GM21786 (cell line): ENCODE measurements at regions not wholly inside any gene's neighbourhood (a gene's known extent, or its start where the extent isn't known, plus 50 kb on each side); places are given as distances from the start of the nearest gene placed in this dataset.

Source experiments
- ATAC-seq: cut with Tn5 transposase; IDR thresholded peaks from one replicate; pipeline ENCODE4 v1.9.1; 2021; ENCODE audit not compliant: unreplicated experiment

- no peak for ATAC-seq
Measured at GRCh38 chr6:114467931-114468330, 125.1 kb upstream of the HS3ST5 start.

GRCh38 chr6:114465511-114465910 is 122.7 kb upstream of the HS3ST5 start:
- no peak for ATAC-seq

- ATAC-seq = no peak
Measured at GRCh38 chr6:114453737-114454276, 111.0 kb upstream of the HS3ST5 start.

- no peak for ATAC-seq
Measured at GRCh38 chr6:114452785-114453401, 110.1 kb upstream of the HS3ST5 start.

- ATAC-seq = no peak
Measured at GRCh38 chr6:114450631-114451030, 107.8 kb upstream of the HS3ST5 start.

GRCh38 chr6:114449659-114450058 is 106.8 kb upstream of the HS3ST5 start:
- ATAC-seq = no peak

- no peak for ATAC-seq
Measured at GRCh38 chr6:114446342-114446741, 103.5 kb upstream of the HS3ST5 start.

GRCh38 chr6:114445846-114446245 is 103.0 kb upstream of the HS3ST5 start:
- ATAC-seq = no peak

GRCh38 chr6:114439411-114439810 is 96.6 kb upstream of the HS3ST5 start:
- ATAC-seq = no peak

- ATAC-seq = no peak
Measured at GRCh38 chr6:114437235-114437634, 94.4 kb upstream of the HS3ST5 start.

GRCh38 chr6:114436691-114437090 is 93.9 kb upstream of the HS3ST5 start:
- ATAC-seq = no peak

GRCh38 chr6:114435985-114436384 is 93.2 kb upstream of the HS3ST5 start:
- ATAC-seq = no peak

GRCh38 chr6:114432400-114432799 is 89.6 kb upstream of the HS3ST5 start:
- no peak for ATAC-seq

GRCh38 chr6:114431641-114432040 is 88.8 kb upstream of the HS3ST5 start:
- ATAC-seq = no peak

GRCh38 chr6:114430534-114431124 is 87.8 kb upstream of the HS3ST5 start:
- no peak for ATAC-seq

GRCh38 chr6:114428341-114428740 is 85.5 kb upstream of the HS3ST5 start:
- ATAC-seq = no peak

- ATAC-seq = no peak
Measured at GRCh38 chr6:114421199-114421598, 78.4 kb upstream of the HS3ST5 start.

GRCh38 chr6:114419175-114419574 is 76.4 kb upstream of the HS3ST5 start:
- peak; percentile 95 for ATAC-seq

GRCh38 chr6:114418304-114418972 is 75.6 kb upstream of the HS3ST5 start:
- ATAC-seq = no peak

- ATAC-seq = no peak
Measured at GRCh38 chr6:114407426-114408035, 64.7 kb upstream of the HS3ST5 start.

- no peak for ATAC-seq
Measured at GRCh38 chr6:114404339-114404955, 61.6 kb upstream of the HS3ST5 start.
